ENCODE measurements at regions not wholly inside any gene's neighbourhood (a gene's known extent, or its start where the extent isn't known, plus 50 kb on each side); places are given as distances from the start of the nearest gene placed in this dataset.
"Not testable (repeated sequence)": the region's sequence is repeated elsewhere in the genome, so short reads cannot be mapped to it uniquely, and the experiment has no call there.

- DNase-seq (ENCODE audit: low read depth, low spot score): no peak
Observed at GRCh38 chr15:69599271-69599670, 146.7 kb downstream of the RPLP1 start.

GRCh38 chr15:69600556-69601085 lies 148.0 kb downstream of the RPLP1 start:
- DNase-seq (ENCODE audit: low read depth, low spot score): no peak

GRCh38 chr15:69601711-69602504 lies 149.3 kb downstream of the RPLP1 start:
- no peak for DNase-seq (ENCODE audit: low read depth, low spot score)

- no peak for DNase-seq (ENCODE audit: low read depth, low spot score)
Observed at GRCh38 chr15:69602921-69603320, 150.3 kb downstream of the RPLP1 start.

GRCh38 chr15:69603369-69604071 lies 150.9 kb downstream of the RPLP1 start:
- DNase-seq (ENCODE audit: low read depth, low spot score): no peak

- DNase-seq (ENCODE audit: low read depth, low spot score): no peak
Observed at GRCh38 chr15:69604072-69604411, 151.4 kb downstream of the RPLP1 start.

- DNase-seq (ENCODE audit: low read depth, low spot score): no peak
Observed at GRCh38 chr15:69606144-69606543, 153.5 kb downstream of the RPLP1 start.

- DNase-seq (ENCODE audit: low read depth, low spot score): no peak
Observed at GRCh38 chr15:69606921-69607500, 154.4 kb downstream of the RPLP1 start.

GRCh38 chr15:69608661-69609060 lies 156.0 kb downstream of the RPLP1 start:
- no peak for DNase-seq (ENCODE audit: low read depth, low spot score)

- DNase-seq (ENCODE audit: low read depth, low spot score): no peak
Observed at GRCh38 chr15:69609176-69609575, 156.6 kb downstream of the RPLP1 start.

- no peak for DNase-seq (ENCODE audit: low read depth, low spot score)
Observed at GRCh38 chr15:69609776-69610175, 157.2 kb downstream of the RPLP1 start.

GRCh38 chr15:69610277-69610676 lies 157.7 kb downstream of the RPLP1 start:
- DNase-seq (ENCODE audit: low read depth, low spot score): no peak

- no peak for DNase-seq (ENCODE audit: low read depth, low spot score)
Observed at GRCh38 chr15:69610858-69611257, 158.2 kb downstream of the RPLP1 start.

- no peak for DNase-seq (ENCODE audit: low read depth, low spot score)
Observed at GRCh38 chr15:69612112-69612511, 159.5 kb downstream of the RPLP1 start.

- no peak for DNase-seq (ENCODE audit: low read depth, low spot score)
Observed at GRCh38 chr15:69613182-69613581, 160.6 kb downstream of the RPLP1 start.

- DNase-seq (ENCODE audit: low read depth, low spot score): no peak
Observed at GRCh38 chr15:69613988-69614387, 161.4 kb downstream of the RPLP1 start.

GRCh38 chr15:69615736-69616135 lies 163.1 kb downstream of the RPLP1 start:
- DNase-seq (ENCODE audit: low read depth, low spot score): no peak

- DNase-seq (ENCODE audit: low read depth, low spot score): no peak
Observed at GRCh38 chr15:69616558-69616957, 163.9 kb downstream of the RPLP1 start.

- not testable (repeated sequence) for DNase-seq (ENCODE audit: low read depth, low spot score)
Observed at GRCh38 chr15:69617144-69617543, 164.5 kb downstream of the RPLP1 start.

- DNase-seq (ENCODE audit: low read depth, low spot score): no peak
Observed at GRCh38 chr15:69623392-69624154, 171.0 kb downstream of the RPLP1 start.

- no peak for DNase-seq (ENCODE audit: low read depth, low spot score)
Observed at GRCh38 chr15:69624155-69624520, 171.5 kb downstream of the RPLP1 start.

- no peak for DNase-seq (ENCODE audit: low read depth, low spot score)
Observed at GRCh38 chr15:69624816-69625215, 172.2 kb downstream of the RPLP1 start.

Measured in smooth muscle cell of the brain vasculature (primary cell).